Subcutaneous abdominal adipose tissue (tissue), 5 donors: ENCODE measurements at regions not wholly inside any gene's neighbourhood (a gene's known extent, or its start where the extent isn't known, plus 50 kb on each side); places are given as distances from the start of the nearest gene placed in this dataset.

Experiments used
- H3K27ac ChIP-seq: one replicate; pipeline ENCODE4 v1.7.0; 2013; ENCODE audit warnings: low read depth, mild to moderate bottlenecking, inconsistent platforms, low read length, moderate library complexity
- H3K27me3 ChIP-seq, 5 donors: one replicate each; pipeline ENCODE4 v1.7.0; 2013; ENCODE audit warnings: low read length in 5 of 5, inconsistent platforms in 1 of 5; ENCODE audit not compliant: control insufficient read depth in 5 of 5, insufficient read depth in 4 of 5
- H3K36me3 ChIP-seq, 5 donors: one replicate each; pipeline ENCODE4 v1.7.0; 2013; ENCODE audit warnings: low read length in 5 of 5; ENCODE audit not compliant: control insufficient read depth in 5 of 5, insufficient read depth in 5 of 5
- H3K4me1 ChIP-seq, 5 donors: one replicate each; pipeline ENCODE4 v1.7.0; 2013; ENCODE audit warnings: low read length in 5 of 5, mild to moderate bottlenecking in 3 of 5, moderate library complexity in 1 of 5; ENCODE audit not compliant: control insufficient read depth in 5 of 5, insufficient read depth in 5 of 5
- H3K4me3 ChIP-seq, 5 donors: one replicate each; pipeline ENCODE4 v1.7.0; 2013; ENCODE audit warnings: low read length in 5 of 5, low read depth in 1 of 5
- H3K9ac ChIP-seq, 5 donors: one replicate each; pipeline ENCODE4 v1.7.0; 2013; ENCODE audit warnings: low read length in 5 of 5, mild to moderate bottlenecking in 4 of 5, moderate library complexity in 3 of 5
- H3K9me3 ChIP-seq, 5 donors: one replicate each; pipeline ENCODE4 v1.7.0; 2013; ENCODE audit warnings: low read length in 5 of 5; ENCODE audit not compliant: control insufficient read depth in 5 of 5
- donor health status: healthy.
- donor health status: healthy.
- donor health status: healthy.
- donor health status: healthy.
- donor health status: healthy.

GRCh38 chr3:162213196-162213595, 716.6 kb downstream of the OTOL1 start:
- Histone ChIP-seq H3K27me3 (no peaks in the 10 kb centered on the region), H3K4me3 (no peak overlapping the region), H3K27ac (no peak overlapping the region), H3K9ac (no peak overlapping the region), H3K4me1 (peaks cover 2 to 13% (median 5%) of the 10 kb centered on the region in 5 donors), H3K9me3 (no peaks in the 10 kb centered on the region), H3K36me3 (no peaks in the 10 kb centered on the region)

- Histone ChIP-seq H3K9ac (no peak overlapping the region), H3K27me3 (no peaks in the 10 kb centered on the region), H3K27ac (no peak overlapping the region), H3K36me3 (no peaks in the 10 kb centered on the region), H3K9me3 (no peaks in the 10 kb centered on the region), H3K4me1 (peaks cover 2 to 15% (median 5%) of the 10 kb centered on the region in 5 donors), H3K4me3 (no peak overlapping the region)
These were observed 717.3 kb downstream of the OTOL1 start for GRCh38 chr3:162213956-162214355.

DNA sequence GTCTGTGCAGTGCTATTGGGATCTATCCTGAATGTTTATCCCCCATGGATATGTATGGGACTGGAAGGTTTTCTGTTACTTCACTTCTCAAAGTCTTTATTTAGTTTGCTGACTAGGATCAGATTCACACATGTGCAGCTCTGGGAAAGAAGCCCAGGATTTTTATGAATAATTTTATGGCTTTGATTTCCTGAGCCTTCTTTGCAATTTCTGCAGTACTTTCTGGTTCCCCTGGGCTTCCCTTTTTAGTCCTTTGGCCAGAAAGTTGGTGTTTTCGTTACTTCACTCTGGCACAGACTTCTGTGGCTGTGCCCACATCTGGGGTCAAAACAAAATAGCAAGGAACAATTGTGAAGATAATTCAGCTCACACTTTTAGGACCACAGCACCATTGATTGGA, 721.0 kb downstream of the OTOL1 start:
- no peak overlapping the region for H3K4me3 ChIP-seq
- H3K27me3 ChIP-seq: no peaks in the 10 kb centered on the region
- peak overlapping the region; percentile 44 for H3K27ac ChIP-seq
- H3K9me3 ChIP-seq: no peaks in the 10 kb centered on the region
- peaks cover 2 to 15% (median 5%) of the 10 kb centered on the region in 5 donors for H3K4me1 ChIP-seq
- H3K36me3 ChIP-seq: no peaks in the 10 kb centered on the region
- no peak overlapping the region for H3K9ac ChIP-seq

- H3K27me3 ChIP-seq: no peaks in the 10 kb centered on the region
- no peak overlapping the region for H3K4me3 ChIP-seq
These were observed 721.9 kb downstream of the OTOL1 start for GRCh38 chr3:162218479-162218878.

DNA sequence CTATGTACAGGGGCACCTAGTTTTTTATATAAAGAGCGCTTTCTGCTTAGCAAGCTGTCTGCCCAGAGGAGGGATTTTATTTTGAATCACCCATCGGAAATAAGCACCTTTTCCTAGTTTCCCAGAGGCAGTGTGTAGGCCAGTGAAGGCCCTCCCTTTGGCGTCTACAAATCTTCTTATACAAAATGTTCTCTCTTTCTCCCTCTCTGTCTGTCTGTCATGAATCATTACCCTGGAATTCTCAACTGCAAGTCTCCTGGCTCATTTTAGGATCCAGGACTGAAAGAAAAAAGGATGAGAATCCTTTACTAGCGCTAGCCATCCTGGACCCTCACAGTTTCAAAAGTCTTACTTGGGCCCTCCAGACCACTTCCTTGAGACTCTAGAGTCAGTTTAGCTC, 728.1 kb downstream of the OTOL1 start:
- Histone ChIP-seq H3K36me3 (no peaks in the 10 kb centered on the region), H3K9ac (no peak overlapping the region), H3K4me3 (no peak overlapping the region), H3K4me1 (no peaks in the 10 kb centered on the region), H3K9me3 (no peaks in the 10 kb centered on the region), H3K27me3 (no peaks in the 10 kb centered on the region), H3K27ac (no peak overlapping the region)

More at GRCh38 chr3:162218479-162218878, 721.9 kb downstream of the OTOL1 start:
- Histone ChIP-seq H3K36me3 (no peaks in the 10 kb centered on the region), H3K27ac (peak overlapping the region; percentile 44), H3K9me3 (no peaks in the 10 kb centered on the region), H3K9ac (no peak overlapping the region), H3K4me1 (peaks cover 2 to 15% (median 5%) of the 10 kb centered on the region in 5 donors)

DNA sequence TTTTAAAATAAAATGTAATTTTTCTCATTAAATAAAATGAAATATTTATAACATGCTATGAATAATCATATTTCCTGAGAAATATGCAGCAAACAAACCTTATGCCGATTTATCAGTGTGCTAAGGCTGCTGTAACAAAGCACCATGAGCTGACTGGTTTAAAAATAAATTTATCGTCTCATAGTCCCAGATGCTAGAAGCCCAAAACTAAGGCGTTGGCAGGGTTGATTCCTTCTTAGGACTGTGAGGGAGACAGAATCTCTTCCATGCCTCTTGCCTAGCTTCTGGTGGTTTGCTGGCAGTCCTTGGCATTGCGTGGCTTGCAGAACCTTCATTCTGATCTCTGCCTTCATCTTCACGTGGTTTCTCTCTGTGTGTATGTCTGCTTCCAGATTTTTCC, 740.3 kb downstream of the OTOL1 start:
- Histone ChIP-seq H3K4me1 (no peaks in the 10 kb centered on the region), H3K9me3 (no peaks in the 10 kb centered on the region), H3K36me3 (no peaks in the 10 kb centered on the region), H3K27me3 (no peaks in the 10 kb centered on the region), H3K27ac (no peak overlapping the region), H3K9ac (no peak overlapping the region), H3K4me3 (no peak overlapping the region)

GRCh38 chr3:162250782-162251181, 754.2 kb downstream of the OTOL1 start:
- H3K9me3 ChIP-seq: no peaks in the 10 kb centered on the region
- H3K9ac ChIP-seq: no peak overlapping the region
- no peak overlapping the region for H3K27ac ChIP-seq
- H3K4me1 ChIP-seq: no peaks in the 10 kb centered on the region
- no peaks in the 10 kb centered on the region for H3K27me3 ChIP-seq
- H3K36me3 ChIP-seq: no peaks in the 10 kb centered on the region
- H3K4me3 ChIP-seq: no peak overlapping the region

DNA sequence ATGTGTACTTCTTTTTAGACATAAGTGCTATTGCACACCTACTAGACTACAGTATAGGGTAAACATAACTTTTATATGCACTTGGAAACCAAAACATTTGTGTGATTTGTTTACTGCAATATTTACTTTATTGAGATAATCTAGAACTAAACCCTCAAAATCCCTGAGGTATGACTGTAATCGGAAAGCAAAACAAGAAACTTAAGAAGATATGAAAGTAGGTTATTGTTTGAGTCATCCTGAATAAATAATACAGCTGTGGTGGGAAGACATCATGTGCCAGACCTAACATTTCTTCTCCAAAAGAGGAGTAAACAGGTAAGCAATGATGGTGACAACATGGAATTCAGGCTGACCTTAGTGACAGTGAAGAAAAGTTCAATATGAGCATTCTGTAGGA, 765.5 kb downstream of the OTOL1 start:
- H3K36me3 ChIP-seq: no peaks in the 10 kb centered on the region
- no peak overlapping the region for H3K4me3 ChIP-seq
- H3K9ac ChIP-seq: no peak overlapping the region
- no peaks in the 10 kb centered on the region for H3K4me1 ChIP-seq
- H3K27me3 ChIP-seq: no peaks in the 10 kb centered on the region
- no peak overlapping the region for H3K27ac ChIP-seq
- no peaks in the 10 kb centered on the region for H3K9me3 ChIP-seq

DNA sequence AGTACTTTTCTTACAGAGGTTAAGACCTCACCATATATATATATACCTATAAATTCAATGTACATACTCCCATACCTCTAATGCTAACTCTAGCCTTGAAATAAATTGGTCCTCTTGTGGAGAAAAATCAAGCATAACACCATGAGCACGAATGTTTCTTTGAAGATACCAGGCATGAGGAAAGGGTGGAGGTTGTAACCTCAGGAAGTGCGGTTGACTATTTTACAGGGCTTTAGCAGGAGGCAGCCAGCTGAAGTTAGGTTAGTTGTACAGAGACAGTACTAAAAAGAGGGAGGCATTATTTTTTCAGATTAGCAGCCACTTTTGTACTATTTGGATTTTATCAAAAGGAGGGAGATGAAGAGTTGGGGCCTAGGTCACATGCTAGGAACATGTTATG, 767.0 kb downstream of the OTOL1 start:
- no peak overlapping the region for H3K9ac ChIP-seq
- H3K4me1 ChIP-seq: no peaks in the 10 kb centered on the region
- no peaks in the 10 kb centered on the region for H3K9me3 ChIP-seq
- H3K27me3 ChIP-seq: no peaks in the 10 kb centered on the region
- no peak overlapping the region for H3K4me3 ChIP-seq
- no peaks in the 10 kb centered on the region for H3K36me3 ChIP-seq
- no peak overlapping the region for H3K27ac ChIP-seq

DNA sequence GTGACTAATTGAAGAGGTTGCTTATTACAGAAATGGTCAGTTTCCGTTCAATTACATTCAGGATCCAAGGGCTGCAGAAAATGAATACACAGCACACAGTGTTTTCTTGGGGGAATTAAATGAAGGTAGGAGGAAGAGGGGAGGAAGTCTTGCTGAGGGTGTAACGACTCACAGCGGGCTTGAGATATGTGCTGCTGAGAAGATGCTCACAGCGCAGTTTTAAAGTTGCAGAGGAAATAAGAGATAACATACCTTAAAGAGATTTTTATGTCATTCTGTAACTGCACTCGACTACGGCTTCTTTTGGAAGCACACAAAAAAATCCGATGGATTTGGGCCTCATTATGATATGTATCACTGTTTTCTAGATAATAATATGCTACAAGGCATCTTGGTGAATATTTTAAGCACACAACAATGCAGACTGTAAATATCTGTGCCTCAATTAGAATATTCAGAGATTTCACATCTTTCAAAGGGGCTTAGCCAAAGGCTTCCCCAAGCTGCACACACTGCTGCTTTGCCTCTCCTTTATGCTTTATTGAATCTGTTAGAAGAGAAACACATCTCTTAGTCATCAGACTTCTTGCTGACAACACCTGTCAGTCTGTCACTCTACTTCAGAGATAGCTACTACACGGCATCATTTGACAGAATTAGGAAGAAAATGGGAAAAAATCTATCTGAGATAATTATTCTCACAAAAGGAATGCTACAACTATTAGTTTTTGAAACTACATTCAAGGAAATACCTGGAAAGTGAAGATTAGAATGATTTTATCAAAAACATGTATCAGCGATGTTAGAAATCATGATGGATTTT, 773.2 kb downstream of the OTOL1 start:
- H3K9me3 ChIP-seq: no peaks in the 10 kb centered on the region
- H3K27me3 ChIP-seq: no peaks in the 10 kb centered on the region
- H3K36me3 ChIP-seq: no peaks in the 10 kb centered on the region
- H3K9ac ChIP-seq: no peak overlapping the region
- no peak overlapping the region for H3K27ac ChIP-seq
- H3K4me1 ChIP-seq: no peaks in the 10 kb centered on the region
- no peak overlapping the region for H3K4me3 ChIP-seq
